ENCODE measurements at regions not wholly inside any gene's neighbourhood (a gene's known extent, or its start where the extent isn't known, plus 50 kb on each side); places are given as distances from the start of the nearest gene placed in this dataset.
"Not testable (repeated sequence)": the region's sequence is repeated elsewhere in the genome, so short reads cannot be mapped to it uniquely, and the experiment has no call there.

- H3K27me3 Mint-ChIP-seq (ENCODE audit: unreplicated experiment): peaks cover 22% of the 10 kb centered on the region
- H3K36me3 Mint-ChIP-seq (ENCODE audit: unreplicated experiment): no peaks in the 10 kb centered on the region
- H3K4me1 Mint-ChIP-seq (ENCODE audit: unreplicated experiment): no peaks in the 10 kb centered on the region
- no peak for DNase-seq (ENCODE audit: extremely low spot score, unreplicated experiment)
- H3K4me3 Mint-ChIP-seq (ENCODE audit: unreplicated experiment): no peak overlapping the region
- TF ChIP-seq CTCF (IDR thresholded peaks at IDR 0.05): no peak
- H3K27ac Mint-ChIP-seq (ENCODE audit: unreplicated experiment): no peak overlapping the region
- no peaks in the 10 kb centered on the region for H3K9me3 Mint-ChIP-seq (ENCODE audit: unreplicated experiment)
Measured at GRCh38 chr3:10655105-10655504, 149.7 kb upstream of the ATP2B2 start.

- H3K4me1 Mint-ChIP-seq (ENCODE audit: unreplicated experiment); H3K9me3 Mint-ChIP-seq (ENCODE audit: unreplicated experiment); H3K27ac Mint-ChIP-seq (ENCODE audit: unreplicated experiment); H3K4me3 Mint-ChIP-seq (ENCODE audit: unreplicated experiment); H3K36me3 Mint-ChIP-seq (ENCODE audit: unreplicated experiment): not testable (repeated sequence)
- DNase-seq (ENCODE audit: extremely low spot score, unreplicated experiment): peak; percentile 65
- H3K27me3 Mint-ChIP-seq (ENCODE audit: unreplicated experiment): peaks cover 22% of the 10 kb centered on the region
Measured at GRCh38 chr3:10657339-10657738, 152.0 kb upstream of the ATP2B2 start.

- Mint-ChIP-seq H3K27ac (ENCODE audit: unreplicated experiment) (no peak overlapping the region), H3K9me3 (ENCODE audit: unreplicated experiment) (no peaks in the 10 kb centered on the region), H3K4me3 (ENCODE audit: unreplicated experiment) (no peak overlapping the region), H3K27me3 (ENCODE audit: unreplicated experiment) (peaks cover 8% of the 10 kb centered on the region), H3K36me3 (ENCODE audit: unreplicated experiment) (no peaks in the 10 kb centered on the region), H3K4me1 (ENCODE audit: unreplicated experiment) (no peaks in the 10 kb centered on the region)
- no peak for TF ChIP-seq CTCF (IDR thresholded peaks at IDR 0.05)
- DNase-seq (ENCODE audit: extremely low spot score, unreplicated experiment): no peak
Measured at GRCh38 chr3:10665592-10665991, 150.4 kb upstream of the SLC6A11 start.

GRCh38 chr3:10666621-10667020 lies 149.4 kb upstream of the SLC6A11 start:
- no peak for TF ChIP-seq CTCF (IDR thresholded peaks at IDR 0.05)
- Mint-ChIP-seq H3K4me1 (ENCODE audit: unreplicated experiment) (no peaks in the 10 kb centered on the region), H3K27ac (ENCODE audit: unreplicated experiment) (no peak overlapping the region), H3K4me3 (ENCODE audit: unreplicated experiment) (no peak overlapping the region), H3K36me3 (ENCODE audit: unreplicated experiment) (no peaks in the 10 kb centered on the region), H3K27me3 (ENCODE audit: unreplicated experiment) (peaks cover 8% of the 10 kb centered on the region), H3K9me3 (ENCODE audit: unreplicated experiment) (no peaks in the 10 kb centered on the region)
- DNase-seq (ENCODE audit: extremely low spot score, unreplicated experiment): no peak

- TF ChIP-seq CTCF (IDR thresholded peaks at IDR 0.05): no peak
- H3K4me3 Mint-ChIP-seq (ENCODE audit: unreplicated experiment): no peak overlapping the region
- no peaks in the 10 kb centered on the region for H3K36me3 Mint-ChIP-seq (ENCODE audit: unreplicated experiment)
- no peaks in the 10 kb centered on the region for H3K9me3 Mint-ChIP-seq (ENCODE audit: unreplicated experiment)
- DNase-seq (ENCODE audit: extremely low spot score, unreplicated experiment): no peak
- H3K27me3 Mint-ChIP-seq (ENCODE audit: unreplicated experiment): peaks cover 8% of the 10 kb centered on the region
- H3K27ac Mint-ChIP-seq (ENCODE audit: unreplicated experiment): no peak overlapping the region
- no peaks in the 10 kb centered on the region for H3K4me1 Mint-ChIP-seq (ENCODE audit: unreplicated experiment)
Measured at GRCh38 chr3:10667269-10667668, 148.8 kb upstream of the SLC6A11 start.

DNA sequence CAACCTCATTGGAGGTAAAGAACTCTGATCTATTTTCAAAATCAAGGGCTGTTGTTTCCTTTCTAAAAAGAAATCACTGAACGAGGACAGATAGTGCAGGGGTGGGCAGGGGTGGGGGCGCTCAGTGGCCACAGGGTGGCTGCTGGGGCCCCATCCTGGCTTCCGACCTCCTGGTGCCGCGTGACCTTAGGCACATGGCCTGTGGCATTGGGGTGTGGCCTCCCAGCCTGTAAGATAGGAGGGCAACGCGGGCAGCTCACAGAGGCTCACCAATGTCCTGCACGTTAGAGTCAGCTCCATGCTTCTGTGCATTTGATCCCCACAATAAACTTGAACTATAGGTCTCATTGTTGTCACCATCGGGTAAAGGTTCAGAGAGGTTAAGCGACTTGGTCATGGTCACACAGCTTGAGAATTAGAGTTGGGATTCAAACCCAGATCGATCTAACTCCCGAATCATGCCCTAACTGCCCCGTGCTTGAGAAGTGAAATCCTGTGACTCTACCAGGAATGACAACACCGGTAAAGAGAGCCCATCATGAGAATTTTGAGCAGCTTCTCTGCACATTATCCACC lies 148.0 kb upstream of the SLC6A11 start:
- no peaks in the 10 kb centered on the region for H3K4me1 Mint-ChIP-seq (ENCODE audit: unreplicated experiment)
- no peak for DNase-seq (ENCODE audit: extremely low spot score, unreplicated experiment)
- TF ChIP-seq CTCF (IDR thresholded peaks at IDR 0.05): no peak
- no peaks in the 10 kb centered on the region for H3K36me3 Mint-ChIP-seq (ENCODE audit: unreplicated experiment)
- peaks cover 8% of the 10 kb centered on the region for H3K27me3 Mint-ChIP-seq (ENCODE audit: unreplicated experiment)
- H3K4me3 Mint-ChIP-seq (ENCODE audit: unreplicated experiment): no peak overlapping the region
- no peak overlapping the region for H3K27ac Mint-ChIP-seq (ENCODE audit: unreplicated experiment)
- H3K9me3 Mint-ChIP-seq (ENCODE audit: unreplicated experiment): no peaks in the 10 kb centered on the region

All from osteocyte (in vitro differentiated cells).